ENCODE measurements at regions not wholly inside any gene's neighbourhood (a gene's known extent, or its start where the extent isn't known, plus 50 kb on each side); places are given as distances from the start of the nearest gene placed in this dataset.

DNA sequence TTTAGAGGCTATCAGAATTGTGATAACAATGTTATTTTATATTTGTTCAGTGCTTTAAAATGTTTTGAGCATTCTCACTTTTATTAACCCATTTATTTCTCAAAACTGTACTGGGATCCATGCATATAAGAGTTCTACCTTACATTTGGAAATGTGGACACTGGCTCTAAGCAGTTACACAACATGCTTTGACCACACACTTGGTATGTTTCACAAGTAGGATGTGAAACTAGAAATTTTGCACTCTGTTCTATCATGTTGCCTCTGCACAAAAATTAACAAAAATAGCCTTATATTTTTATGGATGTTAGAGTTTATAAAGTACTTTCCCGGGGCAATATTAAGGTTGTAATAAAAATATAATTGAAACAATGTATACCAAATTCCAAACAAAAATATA, 126.9 kb upstream of the CHORDC1 start:
- TF ChIP-seq CTCF (IDR thresholded peaks at IDR 0.05) (no peak), POLR2AphosphoS5 (IDR thresholded peaks at IDR 0.05; ENCODE audit: low read depth, low read length) (no peak)
